Kidney (tissue), 13 donors: ENCODE measurements at regions not wholly inside any gene's neighbourhood (a gene's known extent, or its start where the extent isn't known, plus 50 kb on each side); places are given as distances from the start of the nearest gene placed in this dataset.

Experiments
- DNase-seq, 5 donors: peaks; one replicate each; pipeline ENCODE4 v3.0.0-alpha.2; 2013 to 2020
- FAIRE-seq: peaks from 2 replicates; lab custom pipeline; 2012; peaks lifted over from hg19 to GRCh38; lab: Jason Lieb, UNC
- H3K27ac ChIP-seq, 2 donors: one replicate each; pipeline ENCODE4 v1.7.0; 2013; ENCODE audit warnings: low read depth in 2 of 2, low read length in 2 of 2, inconsistent platforms in 1 of 2
- H3K27me3 ChIP-seq: one replicate; pipeline ENCODE4 v1.7.1; 2013; ENCODE audit warnings: low read length, inconsistent platforms; ENCODE audit not compliant: control insufficient read depth, insufficient read depth
- H3K36me3 ChIP-seq, 3 donors: one replicate each; pipeline versions ENCODE4 v1.7.0 to v1.7.1; 2013; ENCODE audit warnings: low read length in 3 of 3, control low read depth in 1 of 3, inconsistent platforms in 1 of 3; ENCODE audit not compliant: insufficient read depth in 3 of 3, control insufficient read depth in 2 of 3
- H3K4me1 ChIP-seq, 3 donors: one replicate each; pipeline versions ENCODE4 v1.7.0 to v1.7.1; 2013; ENCODE audit warnings: low read length in 3 of 3, inconsistent platforms in 1 of 3, low read depth in 1 of 3; ENCODE audit not compliant: control insufficient read depth in 2 of 3, insufficient read depth in 2 of 3
- H3K4me3 ChIP-seq, 3 donors: one replicate each; pipeline versions ENCODE4 v1.7.0 to v1.8.1; 2013; ENCODE audit warnings: low read length in 3 of 3, control low read depth in 1 of 3, inconsistent platforms in 1 of 3
- H3K9ac ChIP-seq, 3 donors: one replicate each; pipeline versions ENCODE4 v1.7.0 to v1.7.1; 2013; ENCODE audit warnings: low read length in 3 of 3, control low read depth in 1 of 3, inconsistent platforms in 1 of 3
- H3K9me3 ChIP-seq, 3 donors: one replicate each; pipeline versions ENCODE4 v1.7.0 to v1.7.1; 2013; ENCODE audit warnings: low read length in 3 of 3, control low read depth in 1 of 3, inconsistent platforms in 1 of 3; ENCODE audit not compliant: control insufficient read depth in 2 of 3, insufficient read depth in 1 of 3
- CTCF ChIP-seq: IDR thresholded peaks from 3 replicates; pipeline ENCODE4 v1.5.1; 2012; ENCODE audit warnings: mild to moderate bottlenecking, moderate library complexity, borderline replicate concordance; ENCODE audit not compliant: insufficient read depth; ENCODE audit errors: extremely low read depth
- intact Hi-C: fragments of 100-400 bp; cut with DNase I; formaldehyde crosslinking; loops from one replicate; pipeline ENCODE4 v1.11.1; 2022
- donor health status: control.
- donor health status: control.
- donor health status: control.
- donor health status: control.
- donor health status: control.
- donor health status: DM: yes; HTN: yes; CAD: no.
- donor health status: Normal renal cell carcinoma (clear cell type).

GRCh38 chr10:104589871-104590270 lies 51.2 kb upstream of the SORCS3 start:
- Histone ChIP-seq H3K27me3 (no peaks in the 10 kb centered on the region), H3K9me3 (no peaks in the 10 kb centered on the region), H3K27ac (no peak overlapping the region), H3K4me1 (no peaks in the 10 kb centered on the region), H3K4me3 (no peak overlapping the region), H3K36me3 (no peaks in the 10 kb centered on the region), H3K9ac (no peak overlapping the region)
- intact Hi-C loops = no loop called here
- no peak for TF ChIP-seq CTCF
- FAIRE-seq = no peak
- DNase-seq = no peak
